Anterior cingulate cortex (tissue), 58 donors: ENCODE measurements at regions not wholly inside any gene's neighbourhood (a gene's known extent, or its start where the extent isn't known, plus 50 kb on each side); places are given as distances from the start of the nearest gene placed in this dataset.

ENCODE experiments used
- DNase-seq, 58 donors: peaks; one replicate each; lab custom pipeline; 2025; lab: John Stamatoyannopoulos, UW

GRCh38 chr2:9753665-9754531, 89.4 kb upstream of the TAF1B start:
- no peak for DNase-seq

- no peak for DNase-seq
These were observed 88.8 kb upstream of the TAF1B start for GRCh38 chr2:9754532-9754887.

- no peak for DNase-seq
These were observed 88.3 kb upstream of the TAF1B start for GRCh38 chr2:9755008-9755407.

- no peak for DNase-seq
These were observed 87.6 kb upstream of the TAF1B start for GRCh38 chr2:9755638-9756037.

- DNase-seq = no peak
These were observed 86.5 kb upstream of the TAF1B start for GRCh38 chr2:9756692-9757250.

- peak in 47 of 58 donors; percentile 16 to 72 (median 50) for DNase-seq
These were observed 85.6 kb upstream of the TAF1B start for GRCh38 chr2:9757501-9758264.

- no peak for DNase-seq
These were observed 84.5 kb upstream of the TAF1B start for GRCh38 chr2:9758741-9759140.

GRCh38 chr2:9760069-9760901, 83.0 kb upstream of the TAF1B start:
- DNase-seq = peak in 1 of 58 donors; percentile 15

- no peak for DNase-seq
These were observed 82.4 kb upstream of the TAF1B start for GRCh38 chr2:9760902-9761228.

- DNase-seq = peak in 20 of 58 donors; percentile 9 to 57 (median 29)
These were observed 81.7 kb upstream of the TAF1B start for GRCh38 chr2:9761577-9761976.

GRCh38 chr2:9762164-9762563, 81.1 kb upstream of the TAF1B start:
- DNase-seq = no peak

GRCh38 chr2:9762941-9763340, 80.3 kb upstream of the TAF1B start:
- DNase-seq = no peak

GRCh38 chr2:9763356-9764152, 79.7 kb upstream of the TAF1B start:
- DNase-seq = no peak

GRCh38 chr2:9764153-9764778, 79.0 kb upstream of the TAF1B start:
- DNase-seq = no peak

- peak in 3 of 58 donors; percentile 14 to 18 (median 18) for DNase-seq
These were observed 77.4 kb upstream of the TAF1B start for GRCh38 chr2:9765611-9766531.

- no peak for DNase-seq
These were observed 75.5 kb upstream of the TAF1B start for GRCh38 chr2:9767656-9768281.

GRCh38 chr2:9768388-9768787, 74.9 kb upstream of the TAF1B start:
- DNase-seq = peak in 1 of 58 donors; percentile 24
